Smooth muscle cell (in vitro differentiated cells): ENCODE measurements at regions not wholly inside any gene's neighbourhood (a gene's known extent, or its start where the extent isn't known, plus 50 kb on each side); places are given as distances from the start of the nearest gene placed in this dataset.

ENCODE experiments used
- DNase-seq: peaks from one replicate; lab custom pipeline; 2025; ENCODE audit not compliant: unreplicated experiment; lab: John Stamatoyannopoulos, UW
- H2AFZ ChIP-seq: fragments of 200-600 bp; sonication (generic); 2 replicates; pipeline ENCODE4 v1.6.0; 2016; ENCODE audit warnings: antibody characterized with exemption, low read depth, mild to moderate bottlenecking
- H3F3A ChIP-seq: fragments of 200-600 bp; sonication (generic); 2 replicates; pipeline ENCODE4 v1.6.0; 2017; ENCODE audit warnings: antibody characterized with exemption, low read depth
- H3K27ac ChIP-seq: fragments of 200-600 bp; sonication (generic); 2 replicates; pipeline ENCODE4 v1.5.1; 2016; ENCODE audit warnings: low read depth, mild to moderate bottlenecking
- H3K27me3 ChIP-seq: fragments of 200-600 bp; sonication (generic); 2 replicates; pipeline ENCODE4 v1.6.1; 2016; ENCODE audit warnings: low read depth, mild to moderate bottlenecking
- H3K36me3 ChIP-seq: fragments of 200-600 bp; sonication (generic); 2 replicates; pipeline ENCODE4 v1.5.1; 2016; ENCODE audit warnings: low read depth
- H3K4me1 ChIP-seq: fragments of 200-600 bp; sonication (generic); 2 replicates; pipeline ENCODE4 v1.5.1; 2016; ENCODE audit warnings: low read depth
- H3K4me2 ChIP-seq: fragments of 200-600 bp; sonication (generic); 2 replicates; pipeline ENCODE4 v1.6.0; 2016; ENCODE audit warnings: mild to moderate bottlenecking
- H3K4me3 ChIP-seq: fragments of 200-600 bp; sonication (generic); 2 replicates; pipeline ENCODE4 v1.5.1; 2016; ENCODE audit warnings: mild to moderate bottlenecking
- H3K79me2 ChIP-seq: fragments of 200-600 bp; sonication (generic); 2 replicates; pipeline ENCODE4 v1.6.0; 2016; ENCODE audit warnings: low read depth, mild to moderate bottlenecking
- H3K9ac ChIP-seq: fragments of 200-600 bp; sonication (generic); 2 replicates; pipeline ENCODE4 v1.6.0; 2016; ENCODE audit warnings: low read depth
- H3K9me3 ChIP-seq: fragments of 200-600 bp; sonication (generic); replicated peaks from 2 replicates; pipeline ENCODE4 v1.5.1; 2016; ENCODE audit warnings: low read depth
- H4K20me1 ChIP-seq: fragments of 200-600 bp; sonication (generic); 2 replicates; pipeline ENCODE4 v1.6.0; 2016; ENCODE audit warnings: low read depth
- CTCF ChIP-seq: fragments of 200-600 bp; sonication (generic); IDR thresholded peaks from 2 replicates; pipeline ENCODE4 v1.5.1; 2017; ENCODE audit warnings: borderline replicate concordance, mild to moderate bottlenecking, antibody characterized with exemption; ENCODE audit not compliant: insufficient read depth, poor library complexity, severe bottlenecking
- WGBS: methylation state at CpG from one replicate; pipeline ENCODE4 v1.1.7; 2016; ENCODE audit warnings: low lambda C conversion rate; 5-methylcytosine and 5-hydroxymethylcytosine counted together

- no peaks in the 10 kb centered on the region for H4K20me1 ChIP-seq
- H3K4me2 ChIP-seq = no peak overlapping the region
- DNase-seq = no peak
- TF ChIP-seq CTCF = no peak
- no peaks in the 10 kb centered on the region for H3K79me2 ChIP-seq
- no peaks in the 10 kb centered on the region for H3K36me3 ChIP-seq
- WGBS = 86% methylated on average over 14 of the region's 14 CpGs
- no peaks in the 10 kb centered on the region for H3K4me1 ChIP-seq
- H3K27ac ChIP-seq = no peak overlapping the region
- H3K4me3 ChIP-seq = no peak overlapping the region
- no peaks in the 10 kb centered on the region for H3K9me3 ChIP-seq
- no peaks in the 10 kb centered on the region for H3F3A ChIP-seq
- no peak overlapping the region for H3K9ac ChIP-seq
- H2AFZ ChIP-seq = no peak overlapping the region
- H3K27me3 ChIP-seq = no peaks in the 10 kb centered on the region
Observed at GRCh38 chr15:53037904-53038654, 247.9 kb upstream of the ONECUT1 start.

- Histone ChIP-seq H2AFZ (no peak overlapping the region), H3K4me3 (no peak overlapping the region), H3K4me2 (no peak overlapping the region), H3K9me3 (no peaks in the 10 kb centered on the region), H3K27me3 (no peaks in the 10 kb centered on the region), H3K9ac (no peak overlapping the region), H3K79me2 (no peaks in the 10 kb centered on the region), H3K36me3 (no peaks in the 10 kb centered on the region), H4K20me1 (no peaks in the 10 kb centered on the region), H3F3A (no peaks in the 10 kb centered on the region), H3K4me1 (no peaks in the 10 kb centered on the region), H3K27ac (no peak overlapping the region)
- TF ChIP-seq CTCF = no peak
- 67% methylated on average over 2 of the region's 2 CpGs for WGBS
- no peak for DNase-seq
Observed at GRCh38 chr15:53036641-53037040, 246.5 kb upstream of the ONECUT1 start.

GRCh38 chr15:53034767-53035245 lies 244.7 kb upstream of the ONECUT1 start:
- no peak overlapping the region for H3K4me3 ChIP-seq
- DNase-seq = no peak
- no peak overlapping the region for H3K27ac ChIP-seq
- H3F3A ChIP-seq = no peaks in the 10 kb centered on the region
- no peaks in the 10 kb centered on the region for H3K9me3 ChIP-seq
- no peaks in the 10 kb centered on the region for H3K36me3 ChIP-seq
- 90% methylated on average over 4 of the region's 4 CpGs for WGBS
- no peaks in the 10 kb centered on the region for H4K20me1 ChIP-seq
- no peak overlapping the region for H3K4me2 ChIP-seq
- no peaks in the 10 kb centered on the region for H3K79me2 ChIP-seq
- no peak overlapping the region for H2AFZ ChIP-seq
- H3K4me1 ChIP-seq = no peaks in the 10 kb centered on the region
- TF ChIP-seq CTCF = no peak
- H3K27me3 ChIP-seq = no peaks in the 10 kb centered on the region
- no peak overlapping the region for H3K9ac ChIP-seq

- no peak for TF ChIP-seq CTCF
- Histone ChIP-seq H3K9ac (no peak overlapping the region), H4K20me1 (no peaks in the 10 kb centered on the region), H2AFZ (no peak overlapping the region), H3K36me3 (no peaks in the 10 kb centered on the region), H3K4me3 (no peak overlapping the region), H3F3A (no peaks in the 10 kb centered on the region), H3K27me3 (no peaks in the 10 kb centered on the region), H3K4me2 (no peak overlapping the region), H3K27ac (no peak overlapping the region), H3K4me1 (no peaks in the 10 kb centered on the region), H3K9me3 (no peaks in the 10 kb centered on the region), H3K79me2 (no peaks in the 10 kb centered on the region)
- DNase-seq = no peak
- 81% methylated on average over 4 of the region's 4 CpGs for WGBS
Observed at GRCh38 chr15:53033709-53034108, 243.6 kb upstream of the ONECUT1 start.
